ENCODE measurements at regions not wholly inside any gene's neighbourhood (a gene's known extent, or its start where the extent isn't known, plus 50 kb on each side); places are given as distances from the start of the nearest gene placed in this dataset.

GRCh38 chr2:38214209-38214717 is 138.3 kb upstream of the CYP1B1 start:
- Histone ChIP-seq H3K36me3 (ENCODE audit: control insufficient read depth, insufficient read depth, low read length) (no peaks in the 10 kb centered on the region), H3K4me3 (no peak overlapping the region), H3K9me3 (replicated peaks; ENCODE audit: control insufficient read depth, insufficient read depth, low read depth, low read length) (no peaks in the 10 kb centered on the region), H3K4me2 (ENCODE audit: insufficient read depth, low read length) (no peak overlapping the region), H3K4me1 (replicated peaks in 1 of 2; ENCODE audit: control insufficient read depth in 2 of 2, insufficient read depth in 2 of 2, low read length in 2 of 2) (no peaks in the 10 kb centered on the region; a peak in 2 of 5 replicates), H2AFZ (ENCODE audit: low read depth, low read length) (no peak overlapping the region), H3K79me2 (ENCODE audit: control insufficient read depth, insufficient read depth, low read length) (no peaks in the 10 kb centered on the region), H3K27me3 (ENCODE audit: control insufficient read depth in 2 of 2, insufficient read depth in 2 of 2, low read length in 2 of 2) (peaks cover 8 to 22% of the 10 kb centered on the region in 2 experiments; a peak in 4 of 5 replicates), H3K9ac (ENCODE audit: insufficient read depth in 1 of 2, low read depth in 2 of 2, low read length in 2 of 2) (no peak overlapping the region), H3K9me1 (ENCODE audit: control insufficient read depth, insufficient read depth, low read length) (no peaks in the 10 kb centered on the region), H3K27ac (ENCODE audit: extremely low read depth, low read depth, low read length) (no peak overlapping the region), H4K20me1 (replicated peaks; ENCODE audit: control insufficient read depth, insufficient read depth, low read length) (no peaks in the 10 kb centered on the region)
- no peak for TF ChIP-seq NFXL1 (CRISPR knock-in tag; IDR thresholded peaks at IDR 0.05)
- no peak for TF ChIP-seq NFE2L1 (tag; IDR thresholded peaks at IDR 0.05; ENCODE audit: borderline replicate concordance, low read depth)
- TF ChIP-seq ZNF76 (CRISPR knock-in tag; IDR thresholded peaks at IDR 0.05; ENCODE audit: borderline replicate concordance): no peak
- no peak for TF ChIP-seq RBM22 (IDR thresholded peaks at IDR 0.05; ENCODE audit: low read depth, low read length, poor library complexity, severe bottlenecking)
- no peak for TF ChIP-seq ZBTB8A (IDR thresholded peaks at IDR 0.05; ENCODE audit: partially characterized antibody)
- TF ChIP-seq, protein P1, sequence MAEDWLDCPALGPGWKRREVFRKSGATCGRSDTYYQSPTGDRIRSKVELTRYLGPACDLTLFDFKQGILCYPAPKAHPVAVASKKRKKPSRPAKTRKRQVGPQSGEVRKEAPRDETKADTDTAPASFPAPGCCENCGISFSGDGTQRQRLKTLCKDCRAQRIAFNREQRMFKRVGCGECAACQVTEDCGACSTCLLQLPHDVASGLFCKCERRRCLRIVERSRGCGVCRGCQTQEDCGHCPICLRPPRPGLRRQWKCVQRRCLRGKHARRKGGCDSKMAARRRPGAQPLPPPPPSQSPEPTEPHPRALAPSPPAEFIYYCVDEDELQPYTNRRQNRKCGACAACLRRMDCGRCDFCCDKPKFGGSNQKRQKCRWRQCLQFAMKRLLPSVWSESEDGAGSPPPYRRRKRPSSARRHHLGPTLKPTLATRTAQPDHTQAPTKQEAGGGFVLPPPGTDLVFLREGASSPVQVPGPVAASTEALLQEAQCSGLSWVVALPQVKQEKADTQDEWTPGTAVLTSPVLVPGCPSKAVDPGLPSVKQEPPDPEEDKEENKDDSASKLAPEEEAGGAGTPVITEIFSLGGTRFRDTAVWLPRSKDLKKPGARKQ (CRISPR knock-in tag; IDR thresholded peaks at IDR 0.05): no peak
- no peak for TF ChIP-seq ELF2 (CRISPR knock-in tag; IDR thresholded peaks at IDR 0.05)
- TF ChIP-seq ZNF263 (CRISPR knock-in tag; IDR thresholded peaks at IDR 0.05; ENCODE audit: borderline replicate concordance): no peak
- no peak for TF ChIP-seq CBFB (CRISPR knock-in tag; IDR thresholded peaks at IDR 0.05)
- TF ChIP-seq ZNF449 (CRISPR knock-in tag; IDR thresholded peaks at IDR 0.05): no peak
- no peak for TF ChIP-seq ZFP30 (CRISPR knock-in tag; IDR thresholded peaks at IDR 0.05; ENCODE audit: borderline replicate concordance)
- ChIA-PET POLR2A (interaction anchor here (0.6 kb wide), 1 partner anchor 11 kb away, joined by 4 read pairs; no protein-coding TSS in a partner anchor), CTCF (ENCODE audit: low intra/inter-chr PET ratio) (no interaction called here)
- intact Hi-C loops (cut with micrococcal nuclease): no loop called here
- BruUV-seq (replicated peaks): no TSS peak
- no peak for ATAC-seq
- in situ Hi-C loops (cut with MboI): no loop called here
- FAIRE-seq: no peak
- DNase-seq (ENCODE audit: extremely low read depth in 1 of 4, low spot score in 3 of 4): no peak
- 11% methylated on average over 5 of the region's 5 CpGs for WGBS (ENCODE audit: insufficient coverage, low coverage, missing lambda C conversion rate)

Data from K562 (cell line).